HG03521 (cell line): ENCODE measurements at regions not wholly inside any gene's neighbourhood (a gene's known extent, or its start where the extent isn't known, plus 50 kb on each side); places are given as distances from the start of the nearest gene placed in this dataset.

Experiments
- ATAC-seq: cut with Tn5 transposase; IDR thresholded peaks from one replicate; pipeline ENCODE4 v1.9.1; 2021; ENCODE audit warnings: mild to moderate bottlenecking, moderate library complexity; ENCODE audit not compliant: unreplicated experiment

GRCh38 chr11:43602670-43603069 lies 77.9 kb upstream of the HSD17B12 start:
- ATAC-seq = no peak

DNA sequence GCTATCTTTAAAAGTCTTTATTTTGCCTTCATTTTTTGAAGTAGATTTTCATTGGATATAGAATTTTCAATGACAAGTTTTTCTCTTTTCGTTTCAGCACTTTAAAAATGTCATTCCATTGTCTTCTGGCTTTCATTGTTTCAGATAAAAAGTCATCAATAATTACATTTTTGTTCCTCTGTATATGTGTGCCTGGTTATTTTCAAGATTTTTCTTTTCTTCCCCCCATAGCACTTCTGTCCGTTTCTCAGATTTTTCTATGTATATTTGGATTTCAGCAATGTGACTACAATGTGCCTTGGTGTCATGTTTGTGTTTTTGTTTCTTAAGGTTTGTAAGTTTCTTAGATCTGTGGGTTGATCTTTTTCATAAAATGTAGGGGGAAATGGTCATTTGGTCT lies 66.3 kb upstream of the HSD17B12 start:
- no peak for ATAC-seq

DNA sequence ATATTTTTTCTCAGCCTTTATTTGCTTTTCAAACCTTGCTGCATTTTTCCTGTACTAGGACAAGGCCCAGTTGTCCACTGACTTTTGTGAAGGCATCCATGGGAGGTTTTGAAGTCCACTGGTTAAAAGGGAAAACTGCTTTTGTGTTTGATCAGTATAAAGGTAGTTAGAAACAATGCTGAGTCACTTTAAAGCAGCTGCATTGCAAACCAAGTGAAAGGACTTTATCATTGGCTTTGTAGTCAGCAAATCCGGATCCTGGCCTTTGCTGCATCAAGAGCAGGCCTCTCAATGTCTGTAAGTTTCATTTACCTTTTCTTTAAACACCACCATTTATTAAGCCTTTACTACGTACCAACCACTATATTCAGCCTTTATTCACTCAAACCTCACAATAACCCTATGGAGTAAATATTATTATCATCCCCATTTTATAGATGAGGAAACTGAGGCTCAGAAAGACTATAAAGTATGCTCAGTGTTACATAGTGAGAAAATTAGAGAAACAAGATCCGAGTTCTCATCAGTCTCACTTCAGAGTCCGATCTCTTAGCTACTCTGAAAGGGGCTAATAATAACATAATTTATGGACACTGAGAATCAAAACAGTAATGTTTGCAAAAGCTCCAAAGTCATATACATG lies 60.6 kb upstream of the HSD17B12 start:
- ATAC-seq = no peak

- no peak for ATAC-seq
Measured at GRCh38 chr11:43626798-43627197, 53.7 kb upstream of the HSD17B12 start.
